Fibroblast of the aortic adventitia (primary cell): ENCODE measurements at regions not wholly inside any gene's neighbourhood (a gene's known extent, or its start where the extent isn't known, plus 50 kb on each side); places are given as distances from the start of the nearest gene placed in this dataset.

Experiments
- DNase-seq: peaks from one replicate; pipeline ENCODE4 v3.0.0-alpha.2; 2010; ENCODE audit warnings: low read depth
- H3K4me3 ChIP-seq: 2 replicates; pipeline ENCODE4 v1.5.1; 2011; ENCODE audit warnings: low read depth, mild to moderate bottlenecking, control low read depth, low read length, moderate library complexity
- CTCF ChIP-seq: IDR thresholded peaks from 2 replicates; pipeline ENCODE4 v1.5.1; 2011; ENCODE audit warnings: mild to moderate bottlenecking, low read length, control low read depth, inconsistent platforms; ENCODE audit not compliant: insufficient read depth

DNA sequence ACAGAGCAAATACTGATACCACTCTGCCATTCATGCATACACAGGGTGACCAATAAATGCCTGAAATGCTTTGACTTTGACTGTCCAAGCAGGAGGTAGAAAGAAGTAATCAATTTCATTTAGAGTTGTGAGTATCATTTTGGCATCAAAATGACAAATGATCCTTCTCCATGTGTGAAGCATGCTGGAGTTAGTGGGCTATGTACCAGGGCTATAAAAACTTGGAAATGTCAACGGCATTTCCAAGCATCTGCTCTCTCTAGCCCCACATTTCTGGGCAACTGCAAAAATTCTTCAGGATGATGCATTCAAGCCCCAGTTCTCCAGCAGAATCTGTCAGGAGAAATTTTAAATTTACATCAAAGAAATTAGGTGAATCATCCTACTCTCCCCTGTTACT, 208.4 kb upstream of the PTBP2 start:
- TF ChIP-seq CTCF, result no peak
- no peak overlapping the region for H3K4me3 ChIP-seq
- DNase-seq, result no peak

- TF ChIP-seq CTCF, result no peak
- no peak overlapping the region for H3K4me3 ChIP-seq
- no peak for DNase-seq
Measured at GRCh38 chr1:96515430-96515829, 206.2 kb upstream of the PTBP2 start.

DNA sequence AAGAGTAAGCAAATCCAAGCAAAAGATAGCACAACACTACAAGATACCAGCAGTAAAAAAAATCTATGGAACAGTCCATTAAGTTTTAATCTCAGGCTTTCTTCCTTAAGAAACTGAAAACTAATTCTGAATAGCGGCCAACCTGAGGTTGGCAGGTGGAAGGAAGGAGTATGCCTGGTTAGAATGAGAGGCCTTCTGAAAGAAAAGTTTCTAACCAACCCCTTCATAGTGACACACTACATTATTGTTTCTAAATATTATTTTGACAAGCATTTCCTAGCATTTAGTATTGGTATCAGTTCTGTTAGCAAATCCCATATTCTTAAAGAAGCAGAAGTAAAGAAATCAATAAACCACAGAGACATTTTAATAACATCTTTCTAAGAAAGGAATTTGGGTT, 205.7 kb upstream of the PTBP2 start:
- no peak overlapping the region for H3K4me3 ChIP-seq
- no peak for TF ChIP-seq CTCF
- DNase-seq, result no peak

DNA sequence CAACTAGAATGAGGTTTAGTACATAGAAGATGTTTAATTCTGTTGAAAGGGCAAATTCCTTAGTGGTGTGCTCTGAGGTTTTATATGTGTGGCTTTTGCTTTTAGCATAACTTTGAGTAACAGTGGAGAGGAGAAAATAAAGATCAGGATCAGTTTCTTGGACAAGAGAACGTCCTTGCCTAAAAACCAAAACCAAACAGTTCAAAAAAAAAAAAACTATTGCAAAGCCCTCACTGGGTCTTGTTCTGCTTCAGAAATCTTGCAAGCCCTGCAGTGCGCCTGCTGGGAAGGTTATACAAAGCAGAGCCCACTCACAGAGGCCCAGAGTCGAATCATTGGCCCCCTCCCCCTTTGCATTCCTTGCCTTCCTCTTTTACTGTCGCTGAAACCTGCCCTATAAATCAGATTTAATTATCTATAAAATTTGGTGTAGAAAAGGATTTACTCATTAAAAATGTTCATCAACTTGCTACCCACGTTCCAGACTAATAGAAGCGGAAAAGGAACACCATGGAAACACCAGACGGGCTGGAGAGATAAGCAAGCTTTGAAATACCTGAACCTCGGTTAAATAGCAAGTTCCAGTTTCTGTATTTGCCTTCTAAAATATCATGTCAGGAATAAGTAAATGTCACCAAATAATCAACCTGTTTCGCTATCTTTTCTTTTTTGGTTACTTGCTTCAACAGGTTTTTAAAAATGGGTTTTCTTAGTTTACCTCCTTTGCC, 201.6 kb upstream of the PTBP2 start:
- no peak overlapping the region for H3K4me3 ChIP-seq
- DNase-seq, result no peak
- no peak for TF ChIP-seq CTCF

GRCh38 chr1:96520579-96520947, 201.0 kb upstream of the PTBP2 start:
- DNase-seq, result peak; percentile 72
- no peak overlapping the region for H3K4me3 ChIP-seq
- no peak for TF ChIP-seq CTCF

DNA sequence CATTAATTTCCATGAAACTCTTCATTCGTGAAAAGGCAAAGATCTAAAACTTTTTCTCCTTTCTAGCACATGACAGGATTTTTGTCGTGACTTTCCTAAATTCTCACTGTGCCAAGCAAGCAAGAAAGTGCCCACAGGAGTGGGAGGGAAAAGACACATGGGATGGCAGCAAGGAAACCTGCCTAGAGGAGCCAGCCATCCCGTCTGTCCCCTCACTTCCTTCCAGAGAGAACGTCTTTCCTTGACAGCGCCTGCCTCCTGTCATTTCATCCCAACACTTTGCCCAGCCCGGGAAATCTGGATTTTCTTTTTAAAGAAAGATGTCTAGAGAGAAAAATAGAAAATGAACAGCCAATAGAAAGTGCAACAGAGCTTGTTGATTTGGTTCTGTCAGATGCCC, 200.6 kb upstream of the PTBP2 start:
- no peak for DNase-seq
- no peak overlapping the region for H3K4me3 ChIP-seq
- TF ChIP-seq CTCF, result no peak
